ENCODE measurements at regions not wholly inside any gene's neighbourhood (a gene's known extent, or its start where the extent isn't known, plus 50 kb on each side); places are given as distances from the start of the nearest gene placed in this dataset.
"Not testable (repeated sequence)": the region's sequence is repeated elsewhere in the genome, so short reads cannot be mapped to it uniquely, and the experiment has no call there.

DNA sequence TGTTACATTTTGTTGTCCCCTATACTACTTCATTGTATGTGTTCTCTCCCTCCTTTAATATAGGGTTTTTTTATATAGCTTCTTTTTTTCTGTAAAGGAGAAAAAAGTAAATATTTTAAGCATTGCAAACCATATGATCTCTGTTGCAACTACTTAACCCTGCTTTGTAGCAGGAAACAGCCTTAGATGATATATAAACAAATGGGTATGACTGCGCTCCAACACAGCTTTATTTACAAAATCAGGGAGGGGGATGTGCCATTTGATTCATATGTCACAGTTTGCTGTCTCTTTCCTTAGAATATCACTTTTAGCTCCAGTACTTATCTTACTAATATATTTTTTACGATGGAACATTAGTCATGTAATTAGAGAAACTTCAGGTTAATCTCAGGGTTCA is 155.2 kb upstream of the GNAI1 start:
- 48 to 76% (median 63%) methylated on average over 2 of the region's 2 CpGs for WGBS, 3 donors
- Histone ChIP-seq H3K27ac (ENCODE audit: low read depth in 1 of 3, low read length in 2 of 3) (no peak overlapping the region), H3K4me1 (ENCODE audit: control insufficient read depth in 3 of 3, insufficient read depth in 2 of 3, low read depth in 1 of 3, low read length in 2 of 3) (no peaks in the 10 kb centered on the region), H3K36me3 (ENCODE audit: control insufficient read depth in 3 of 3, insufficient read depth in 2 of 3, low read depth in 1 of 3, low read length in 3 of 3) (no peaks in the 10 kb centered on the region), H3K4me3 (ENCODE audit: low read depth in 1 of 3, low read length in 3 of 3) (no peak overlapping the region), H3K27me3 (ENCODE audit: control insufficient read depth in 3 of 3, insufficient read depth in 3 of 3, low read length in 3 of 3) (no peaks in the 10 kb centered on the region), H3K9me3 (ENCODE audit: control insufficient read depth in 2 of 2, insufficient read depth in 1 of 2, low read depth in 1 of 2, low read length in 1 of 2) (peaks cover 0 to 2% of the 10 kb centered on the region in 2 donors)
- DNase-seq (no peak), FAIRE-seq (no peak)

DNA sequence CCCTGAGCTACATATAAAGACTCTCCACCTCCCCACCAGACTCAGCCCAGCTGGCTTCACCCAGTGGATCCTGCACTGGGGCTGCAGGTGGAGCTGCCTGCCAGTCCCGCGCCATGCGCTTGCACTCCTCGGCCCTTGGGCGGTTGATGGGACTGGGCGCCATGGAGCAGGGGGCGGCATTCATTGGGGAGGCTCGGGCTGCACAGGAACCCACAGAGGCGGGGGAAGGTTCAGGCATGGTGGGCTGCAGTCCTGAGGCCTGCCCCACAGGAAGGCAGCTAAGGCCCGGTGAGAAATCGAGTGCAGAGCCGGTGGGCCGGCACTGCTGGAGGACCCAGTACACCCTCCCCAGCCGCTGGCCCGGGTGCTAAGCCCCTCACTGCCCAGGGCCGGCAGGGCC is 157.2 kb upstream of the GNAI1 start:
- 90 to 98% (median 95%) methylated on average over 13 to 16 of the region's 16 CpGs for whole genome bisulfite sequencing, 3 donors
- Histone ChIP-seq H3K27ac (ENCODE audit: low read depth in 1 of 3, low read length in 2 of 3) (no peak overlapping the region), H3K27me3 (ENCODE audit: control insufficient read depth in 3 of 3, insufficient read depth in 3 of 3, low read length in 3 of 3) (no peaks in the 10 kb centered on the region), H3K4me3 (ENCODE audit: low read depth in 1 of 3, low read length in 3 of 3) (no peak overlapping the region), H3K9me3 (ENCODE audit: control insufficient read depth in 2 of 2, insufficient read depth in 1 of 2, low read depth in 1 of 2, low read length in 1 of 2) (peaks cover 0 to 2% of the 10 kb centered on the region in 2 donors), H3K36me3 (ENCODE audit: control insufficient read depth in 3 of 3, insufficient read depth in 2 of 3, low read depth in 1 of 3, low read length in 3 of 3) (no peaks in the 10 kb centered on the region), H3K4me1 (ENCODE audit: control insufficient read depth in 3 of 3, insufficient read depth in 2 of 3, low read depth in 1 of 3, low read length in 2 of 3) (no peaks in the 10 kb centered on the region)
- no peak for DNase-seq
- FAIRE-seq = no peak

DNA sequence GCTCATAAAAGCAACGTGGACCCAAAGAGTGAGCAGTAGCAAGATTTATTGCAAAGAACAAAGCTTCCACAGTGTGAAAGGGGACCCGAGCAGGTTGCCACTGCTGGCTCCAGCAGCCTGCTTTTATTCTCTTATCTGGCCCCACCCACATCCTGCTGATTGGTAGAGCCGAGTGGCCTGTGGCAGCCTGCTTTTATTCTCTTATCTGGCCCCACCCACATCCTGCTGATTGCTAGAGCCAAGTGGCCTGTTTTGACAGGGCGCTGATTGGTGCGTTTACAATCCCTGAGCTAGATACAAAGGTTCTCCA is 158.0 kb upstream of the GNAI1 start:
- not testable (repeated sequence) for H3K9me3 ChIP-seq (ENCODE audit: control insufficient read depth in 2 of 2, insufficient read depth in 1 of 2, low read depth in 1 of 2, low read length in 1 of 2); H3K4me3 ChIP-seq (ENCODE audit: low read depth in 1 of 3, low read length in 3 of 3); FAIRE-seq; H3K36me3 ChIP-seq (ENCODE audit: control insufficient read depth in 3 of 3, insufficient read depth in 2 of 3, low read depth in 1 of 3, low read length in 3 of 3); H3K27me3 ChIP-seq (ENCODE audit: control insufficient read depth in 3 of 3, insufficient read depth in 3 of 3, low read length in 3 of 3); DNase-seq; H3K27ac ChIP-seq (ENCODE audit: low read depth in 1 of 3, low read length in 2 of 3); H3K4me1 ChIP-seq (ENCODE audit: control insufficient read depth in 3 of 3, insufficient read depth in 2 of 3, low read depth in 1 of 3, low read length in 2 of 3)
- 37 to 70% (median 49%) methylated on average over 5 of the region's 5 CpGs for WGBS, 3 donors

- not testable (repeated sequence) for H3K4me3 ChIP-seq (ENCODE audit: low read depth in 1 of 3, low read length in 3 of 3); H3K9me3 ChIP-seq (ENCODE audit: control insufficient read depth in 2 of 2, insufficient read depth in 1 of 2, low read depth in 1 of 2, low read length in 1 of 2); H3K36me3 ChIP-seq (ENCODE audit: control insufficient read depth in 3 of 3, insufficient read depth in 2 of 3, low read depth in 1 of 3, low read length in 3 of 3); H3K27ac ChIP-seq (ENCODE audit: low read depth in 1 of 3, low read length in 2 of 3); FAIRE-seq; H3K27me3 ChIP-seq (ENCODE audit: control insufficient read depth in 3 of 3, insufficient read depth in 3 of 3, low read length in 3 of 3); DNase-seq; H3K4me1 ChIP-seq (ENCODE audit: control insufficient read depth in 3 of 3, insufficient read depth in 2 of 3, low read depth in 1 of 3, low read length in 2 of 3)
- 82 to 91% (median 87%) methylated on average over 26 of the region's 26 CpGs for WGBS, 3 donors
Observed at GRCh38 chr7:79975986-79976710, 158.5 kb upstream of the GNAI1 start.

DNA sequence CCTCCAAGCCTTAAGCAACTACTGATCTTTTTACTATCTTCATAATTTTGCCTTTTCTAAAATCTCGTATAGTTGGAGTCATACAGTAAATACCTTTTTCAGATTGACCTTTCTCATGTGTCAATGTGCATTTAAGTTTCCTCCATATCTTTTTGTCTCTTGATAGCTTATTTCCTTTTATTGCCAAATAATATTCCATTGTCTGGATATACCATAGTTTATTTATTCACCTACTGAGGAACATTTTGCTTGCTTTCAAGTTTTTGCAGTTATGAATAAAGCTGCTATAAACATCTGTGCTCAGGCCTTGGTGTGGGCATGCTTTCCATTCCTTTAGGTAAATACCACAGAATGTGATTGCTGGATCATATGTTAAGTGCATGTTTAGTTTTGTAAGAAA is 161.2 kb upstream of the GNAI1 start:
- Histone ChIP-seq H3K36me3 (ENCODE audit: control insufficient read depth in 3 of 3, insufficient read depth in 2 of 3, low read depth in 1 of 3, low read length in 3 of 3) (no peaks in the 10 kb centered on the region), H3K27me3 (ENCODE audit: control insufficient read depth in 3 of 3, insufficient read depth in 3 of 3, low read length in 3 of 3) (no peaks in the 10 kb centered on the region), H3K9me3 (ENCODE audit: control insufficient read depth in 2 of 2, insufficient read depth in 1 of 2, low read depth in 1 of 2, low read length in 1 of 2) (peaks cover 0 to 2% of the 10 kb centered on the region in 2 donors), H3K4me3 (ENCODE audit: low read depth in 1 of 3, low read length in 3 of 3) (no peak overlapping the region), H3K4me1 (ENCODE audit: control insufficient read depth in 3 of 3, insufficient read depth in 2 of 3, low read depth in 1 of 3, low read length in 2 of 3) (no peaks in the 10 kb centered on the region), H3K27ac (ENCODE audit: low read depth in 1 of 3, low read length in 2 of 3) (no peak overlapping the region)
- no peak for DNase-seq
- no peak for FAIRE-seq
- WGBS, 3 donors = 70 to 79% (median 70%) methylated on average over 1 of the region's 1 CpG

DNA sequence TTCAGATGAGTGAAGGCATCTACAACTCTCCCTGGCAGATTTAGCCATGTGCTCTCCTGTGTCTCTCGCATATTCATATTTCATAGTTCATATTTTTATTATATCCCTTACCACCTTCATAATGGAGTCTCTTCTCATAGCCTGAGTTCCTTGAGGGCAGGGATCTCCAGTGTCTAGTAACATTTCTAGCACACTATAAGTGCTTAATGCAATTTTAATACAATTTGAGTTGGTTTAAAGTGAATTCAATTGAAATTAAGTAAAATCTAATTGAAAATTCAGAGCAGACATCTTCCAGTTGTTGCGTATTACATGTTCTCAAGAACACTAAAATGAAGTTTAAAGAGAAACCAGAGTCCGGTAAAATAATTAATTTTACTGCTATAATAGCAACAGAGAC is 163.6 kb upstream of the GNAI1 start:
- WGBS, 3 donors = 85 to 94% (median 90%) methylated on average over 3 of the region's 3 CpGs
- FAIRE-seq = no peak
- H3K9me3 ChIP-seq (ENCODE audit: control insufficient read depth in 2 of 2, insufficient read depth in 1 of 2, low read depth in 1 of 2, low read length in 1 of 2) = no peaks in the 10 kb centered on the region

DNA sequence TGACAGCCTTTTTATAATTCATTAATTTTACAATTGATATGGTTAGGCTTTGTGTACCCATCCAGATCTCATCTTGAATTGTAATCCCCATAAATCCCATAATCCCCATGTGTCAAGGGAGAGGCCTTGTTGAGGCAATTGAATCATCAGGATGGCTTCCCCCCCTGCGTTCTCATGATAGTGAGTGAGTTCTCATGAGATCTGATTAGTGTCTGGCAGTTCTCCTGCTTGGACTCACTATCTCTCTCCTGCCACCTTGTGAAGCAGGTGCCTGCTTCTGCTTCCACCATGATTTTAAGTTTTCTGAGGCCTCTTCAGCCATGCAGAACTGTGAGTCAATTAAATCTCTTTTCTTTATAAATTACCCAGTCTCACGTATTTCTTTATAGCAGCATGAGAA is 165.7 kb upstream of the GNAI1 start:
- DNase-seq = no peak
- Histone ChIP-seq H3K27me3 (ENCODE audit: control insufficient read depth in 3 of 3, insufficient read depth in 3 of 3, low read length in 3 of 3) (no peaks in the 10 kb centered on the region), H3K4me3 (ENCODE audit: low read depth in 1 of 3, low read length in 3 of 3) (no peak overlapping the region), H3K9me3 (ENCODE audit: control insufficient read depth in 2 of 2, insufficient read depth in 1 of 2, low read depth in 1 of 2, low read length in 1 of 2) (no peaks in the 10 kb centered on the region), H3K27ac (ENCODE audit: low read depth in 1 of 3, low read length in 2 of 3) (no peak overlapping the region), H3K36me3 (ENCODE audit: control insufficient read depth in 3 of 3, insufficient read depth in 2 of 3, low read depth in 1 of 3, low read length in 3 of 3) (no peaks in the 10 kb centered on the region), H3K4me1 (ENCODE audit: control insufficient read depth in 3 of 3, insufficient read depth in 2 of 3, low read depth in 1 of 3, low read length in 2 of 3) (no peaks in the 10 kb centered on the region)
- FAIRE-seq = no peak
- whole genome bisulfite sequencing, 3 donors = 58 to 76% (median 72%) methylated on average over 2 of the region's 2 CpGs

More for the DNA sequence above, 163.6 kb upstream of the GNAI1 start:
- Histone ChIP-seq H3K27me3 (ENCODE audit: control insufficient read depth in 3 of 3, insufficient read depth in 3 of 3, low read length in 3 of 3) (no peaks in the 10 kb centered on the region), H3K36me3 (ENCODE audit: control insufficient read depth in 3 of 3, insufficient read depth in 2 of 3, low read depth in 1 of 3, low read length in 3 of 3) (no peaks in the 10 kb centered on the region), H3K4me1 (ENCODE audit: control insufficient read depth in 3 of 3, insufficient read depth in 2 of 3, low read depth in 1 of 3, low read length in 2 of 3) (no peaks in the 10 kb centered on the region), H3K4me3 (ENCODE audit: low read depth in 1 of 3, low read length in 3 of 3) (no peak overlapping the region), H3K27ac (ENCODE audit: low read depth in 1 of 3, low read length in 2 of 3) (no peak overlapping the region)
- DNase-seq = no peak

- H3K27me3 ChIP-seq (ENCODE audit: control insufficient read depth in 3 of 3, insufficient read depth in 3 of 3, low read length in 3 of 3) = no peaks in the 10 kb centered on the region
- no peak overlapping the region for H3K4me3 ChIP-seq (ENCODE audit: low read depth in 1 of 3, low read length in 3 of 3)
- no peak for DNase-seq
- H3K27ac ChIP-seq (ENCODE audit: low read depth in 1 of 3, low read length in 2 of 3) = no peak overlapping the region
- no peaks in the 10 kb centered on the region for H3K9me3 ChIP-seq (ENCODE audit: control insufficient read depth in 2 of 2, insufficient read depth in 1 of 2, low read depth in 1 of 2, low read length in 1 of 2)
- no peak for FAIRE-seq
- no peaks in the 10 kb centered on the region for H3K36me3 ChIP-seq (ENCODE audit: control insufficient read depth in 3 of 3, insufficient read depth in 2 of 3, low read depth in 1 of 3, low read length in 3 of 3)
- no peaks in the 10 kb centered on the region for H3K4me1 ChIP-seq (ENCODE audit: control insufficient read depth in 3 of 3, insufficient read depth in 2 of 3, low read depth in 1 of 3, low read length in 2 of 3)
- 65 to 71% (median 67%) methylated on average over 4 of the region's 4 CpGs for WGBS, 3 donors
Observed at GRCh38 chr7:79968077-79968648, 166.5 kb upstream of the GNAI1 start.

DNA sequence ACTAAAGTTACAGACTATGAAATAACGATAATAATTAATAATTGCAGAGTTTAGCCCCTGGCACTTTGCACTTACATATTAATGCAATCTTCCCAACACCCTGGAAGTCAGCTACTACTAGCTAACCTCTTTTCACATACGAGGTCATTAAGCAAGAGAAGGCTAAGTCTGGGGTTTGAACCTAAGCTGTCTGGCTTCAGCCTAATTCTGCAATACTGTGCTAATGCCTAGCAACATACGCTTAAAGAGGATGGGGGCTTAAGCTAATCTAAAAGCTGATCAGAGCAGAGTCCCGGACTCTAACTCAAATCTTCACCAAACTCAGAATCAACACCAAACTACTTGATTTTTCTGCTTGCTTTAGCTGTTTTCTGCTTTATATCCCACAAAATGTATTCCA is 168.7 kb upstream of the GNAI1 start:
- no peaks in the 10 kb centered on the region for H3K4me1 ChIP-seq (ENCODE audit: control insufficient read depth in 3 of 3, insufficient read depth in 2 of 3, low read depth in 1 of 3, low read length in 2 of 3)
- DNase-seq = no peak
- H3K4me3 ChIP-seq (ENCODE audit: low read depth in 1 of 3, low read length in 3 of 3) = no peak overlapping the region
- WGBS, 3 donors = 63 to 79% (median 66%) methylated on average over 4 of the region's 4 CpGs
- FAIRE-seq = no peak
- H3K27ac ChIP-seq (ENCODE audit: low read depth in 1 of 3, low read length in 2 of 3) = no peak overlapping the region
- H3K36me3 ChIP-seq (ENCODE audit: control insufficient read depth in 3 of 3, insufficient read depth in 2 of 3, low read depth in 1 of 3, low read length in 3 of 3) = no peaks in the 10 kb centered on the region
- H3K9me3 ChIP-seq (ENCODE audit: control insufficient read depth in 2 of 2, insufficient read depth in 1 of 2, low read depth in 1 of 2, low read length in 1 of 2) = no peaks in the 10 kb centered on the region
- H3K27me3 ChIP-seq (ENCODE audit: control insufficient read depth in 3 of 3, insufficient read depth in 3 of 3, low read length in 3 of 3) = no peaks in the 10 kb centered on the region

Measured in small intestine (tissue), 7 donors.